ENCODE measurements at regions not wholly inside any gene's neighbourhood (a gene's known extent, or its start where the extent isn't known, plus 50 kb on each side); places are given as distances from the start of the nearest gene placed in this dataset.

DNA sequence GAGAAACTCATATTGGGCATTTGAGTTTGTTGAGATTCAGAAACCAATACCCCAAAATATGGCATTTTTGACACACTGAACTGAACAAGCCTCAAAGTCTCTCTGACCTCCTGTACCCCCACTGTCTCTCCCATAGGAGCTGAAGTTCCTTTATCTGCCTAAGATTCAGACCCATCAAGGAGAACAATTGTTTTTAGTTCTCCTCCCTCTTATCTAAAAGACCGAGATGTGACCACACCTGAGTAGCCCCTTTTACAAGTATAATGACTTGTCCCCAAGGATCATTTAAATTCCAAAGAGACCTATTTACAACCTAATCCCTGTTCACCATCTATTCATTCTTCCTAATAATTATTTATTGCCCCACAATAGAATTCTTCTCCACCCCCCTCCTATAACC lies 122.1 kb upstream of the PLAAT1 start:
- no peak for FAIRE-seq
- Histone ChIP-seq H2BK120ac (replicated peaks; ENCODE audit: low read depth, low read length) (no peak overlapping the region), H2BK15ac (ENCODE audit: low read length) (no peak overlapping the region), H3K4me1 (replicated peaks in 1 of 4; ENCODE audit: control insufficient read depth in 3 of 4, insufficient read depth in 4 of 4, low read length in 3 of 4) (peaks cover 0 to 5% (median 1%) of the 10 kb centered on the region in 4 experiments; a peak in 1 of 7 replicates), H4K91ac (replicated peaks; ENCODE audit: insufficient read length, low read length) (no peak overlapping the region), H3K9me3 (ENCODE audit: insufficient read depth in 2 of 2, low read depth in 1 of 2, low read length in 1 of 2) (peaks cover 0 to 7% of the 10 kb centered on the region in 2 experiments; a peak in 1 of 4 replicates), H2BK12ac (ENCODE audit: low read depth, low read length) (no peak overlapping the region), H3K36me3 (ENCODE audit: control insufficient read depth in 2 of 4, insufficient read depth in 4 of 4, low read length in 3 of 4) (no peaks in the 10 kb centered on the region; a peak in 1 of 8 replicates), H3K23me2 (ENCODE audit: low read depth, low read length) (no peaks in the 10 kb centered on the region), H3K4me3 (ENCODE audit: extremely low read depth in 1 of 4, insufficient read depth in 2 of 4, low read depth in 3 of 4, low read length in 4 of 4) (no peak overlapping the region), H3K79me1 (ENCODE audit: low read depth, low read length) (no peaks in the 10 kb centered on the region), H3K18ac (ENCODE audit: extremely low read depth, low read length) (no peak overlapping the region), H2BK5ac (ENCODE audit: low read depth, low read length) (0 out of 2 replicates have a peak overlapping the region, but pooled peaks have one; percentile 79), H3K14ac (ENCODE audit: insufficient read length) (no peak overlapping the region), H2AFZ (ENCODE audit: low read length) (no peak overlapping the region), H3K79me2 (ENCODE audit: control insufficient read depth in 1 of 2, insufficient read depth in 2 of 2, low read length in 2 of 2) (no peaks in the 10 kb centered on the region), H4K5ac (ENCODE audit: insufficient read length, low read depth, low read length) (no peak overlapping the region), H3K9ac (replicated peaks in 1 of 4; ENCODE audit: extremely low read depth in 1 of 4, low read depth in 3 of 4, low read length in 3 of 4) (no peak overlapping the region), H2BK20ac (ENCODE audit: low read length) (no peak overlapping the region), H3K56ac (replicated peaks; ENCODE audit: insufficient read length, low read depth, low read length) (no peak overlapping the region), H3K4ac (replicated peaks; ENCODE audit: insufficient read length, low read depth, low read length) (no peak overlapping the region), H4K20me1 (replicated peaks in 1 of 2; ENCODE audit: control insufficient read depth in 1 of 2, insufficient read depth in 2 of 2, low read length in 2 of 2) (no peaks in the 10 kb centered on the region), H3K27me3 (replicated peaks in 1 of 4; ENCODE audit: control insufficient read depth in 3 of 4, extremely low read depth in 1 of 4, insufficient read depth in 3 of 4, low read length in 3 of 4) (no peaks in the 10 kb centered on the region), H4K8ac (ENCODE audit: extremely low read depth, insufficient read depth, low read length) (no peak overlapping the region), H3K23ac (ENCODE audit: insufficient read length) (no peak overlapping the region), H3K27ac (ENCODE audit: low read depth, low read length) (no peak overlapping the region), H3K4me2 (ENCODE audit: insufficient read depth in 1 of 2, low read depth in 2 of 2, low read length in 2 of 2) (no peak overlapping the region), H2AK5ac (ENCODE audit: low read depth, low read length) (no peak overlapping the region)
- WGBS, 2 experiments (ENCODE audit: extremely low coverage in 1 of 2, insufficient coverage in 1 of 2, insufficient read length in 1 of 2, insufficient replicate concordance in 2 of 2, low coverage in 1 of 2, low lambda C conversion rate in 2 of 2, missing lambda C conversion rate in 1 of 2): 43% methylated on average over 1 of the region's 1 CpG; no CpG with 5 or more reads in 1 of the 2 experiments
- ChIA-PET CTCF (ENCODE audit: partially characterized antibody) (interaction anchor here (0.6 to 2.4 kb wide), 4 partner anchors 9 to 303 kb away, joined by 3 to 12 read pairs (median 6); no protein-coding TSS in a partner anchor), POLR2A (ENCODE audit: partially characterized antibody) (no interaction called here)
- DNase-seq (ENCODE audit: low read depth in 1 of 2, low spot score in 2 of 2): no peak
- TF ChIP-seq YY1 (IDR thresholded peaks at IDR 0.05; ENCODE audit: low read depth, low read length): no peak
- no peak for TF ChIP-seq GTF2F1 (IDR thresholded peaks at IDR 0.05; ENCODE audit: borderline replicate concordance, low read depth, low read length)
- no peak for TF ChIP-seq RBBP5 (IDR thresholded peaks at IDR 0.05; ENCODE audit: borderline replicate concordance, low read depth, low read length)
- TF ChIP-seq, protein P1, sequence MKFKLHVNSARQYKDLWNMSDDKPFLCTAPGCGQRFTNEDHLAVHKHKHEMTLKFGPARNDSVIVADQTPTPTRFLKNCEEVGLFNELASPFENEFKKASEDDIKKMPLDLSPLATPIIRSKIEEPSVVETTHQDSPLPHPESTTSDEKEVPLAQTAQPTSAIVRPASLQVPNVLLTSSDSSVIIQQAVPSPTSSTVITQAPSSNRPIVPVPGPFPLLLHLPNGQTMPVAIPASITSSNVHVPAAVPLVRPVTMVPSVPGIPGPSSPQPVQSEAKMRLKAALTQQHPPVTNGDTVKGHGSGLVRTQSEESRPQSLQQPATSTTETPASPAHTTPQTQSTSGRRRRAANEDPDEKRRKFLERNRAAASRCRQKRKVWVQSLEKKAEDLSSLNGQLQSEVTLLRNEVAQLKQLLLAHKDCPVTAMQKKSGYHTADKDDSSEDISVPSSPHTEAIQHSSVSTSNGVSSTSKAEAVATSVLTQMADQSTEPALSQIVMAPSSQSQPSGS (IDR thresholded peaks at IDR 0.05; ENCODE audit: low read length): no peak
- TF ChIP-seq RXRA (IDR thresholded peaks at IDR 0.05; ENCODE audit: insufficient read depth, low read depth, low read length): no peak
- TF ChIP-seq BACH1 (IDR thresholded peaks at IDR 0.05; ENCODE audit: low read length): no peak
- no peak for TF ChIP-seq POLR2A (IDR thresholded peaks at IDR 0.05; ENCODE audit: control extremely low read depth in 1 of 2, low read depth in 2 of 2, low read length in 2 of 2)
- no peak for TF ChIP-seq NRF1 (IDR thresholded peaks at IDR 0.05; ENCODE audit: low read depth, low read length)
- TF ChIP-seq MAFK (IDR thresholded peaks at IDR 0.05; ENCODE audit: low read depth, low read length): no peak
- no peak for TF ChIP-seq KDM5A (IDR thresholded peaks at IDR 0.05; ENCODE audit: low read length)
- TF ChIP-seq RFX5 (IDR thresholded peaks at IDR 0.05; ENCODE audit: borderline replicate concordance, low read depth, low read length): no peak
